Kidney capillary endothelial cell (primary cell): ENCODE measurements at regions not wholly inside any gene's neighbourhood (a gene's known extent, or its start where the extent isn't known, plus 50 kb on each side); places are given as distances from the start of the nearest gene placed in this dataset.

Experiments used
- DNase-seq: peaks from one replicate; pipeline ENCODE4 v3.0.0-alpha.2; 2018; ENCODE audit warnings: low spot score

DNA sequence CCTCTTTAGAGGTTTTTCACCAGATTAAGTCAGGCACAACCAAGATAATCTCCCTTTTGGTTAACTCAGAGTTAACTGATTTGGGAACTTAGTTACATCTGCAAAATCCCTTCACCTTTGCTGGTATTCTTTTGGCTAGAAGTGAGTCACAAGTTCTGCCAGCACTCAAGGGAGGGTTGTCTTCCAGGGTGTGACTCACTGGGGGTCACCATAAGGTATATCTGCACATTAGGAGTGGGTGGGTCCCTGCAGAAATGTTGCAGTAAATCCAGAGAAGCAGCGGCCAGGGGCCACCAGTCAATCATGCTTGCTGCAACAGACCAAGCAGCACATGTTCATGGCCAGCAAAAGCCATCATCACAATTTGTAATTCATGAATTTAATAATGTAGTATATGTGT lies 59.8 kb upstream of the MAML3 start:
- DNase-seq: no peak

GRCh38 chr4:140213116-140213515 lies 59.1 kb upstream of the MAML3 start:
- no peak for DNase-seq

GRCh38 chr4:140212646-140213045 lies 58.7 kb upstream of the MAML3 start:
- DNase-seq: no peak

GRCh38 chr4:140212194-140212593 lies 58.2 kb upstream of the MAML3 start:
- no peak for DNase-seq

- DNase-seq: no peak
Measured at GRCh38 chr4:140211693-140212092, 57.7 kb upstream of the MAML3 start.

GRCh38 chr4:140211161-140211560 lies 57.2 kb upstream of the MAML3 start:
- no peak for DNase-seq

- no peak for DNase-seq
Measured at GRCh38 chr4:140208921-140209320, 54.9 kb upstream of the MAML3 start.
